ENCODE measurements at regions not wholly inside any gene's neighbourhood (a gene's known extent, or its start where the extent isn't known, plus 50 kb on each side); places are given as distances from the start of the nearest gene placed in this dataset.

DNA sequence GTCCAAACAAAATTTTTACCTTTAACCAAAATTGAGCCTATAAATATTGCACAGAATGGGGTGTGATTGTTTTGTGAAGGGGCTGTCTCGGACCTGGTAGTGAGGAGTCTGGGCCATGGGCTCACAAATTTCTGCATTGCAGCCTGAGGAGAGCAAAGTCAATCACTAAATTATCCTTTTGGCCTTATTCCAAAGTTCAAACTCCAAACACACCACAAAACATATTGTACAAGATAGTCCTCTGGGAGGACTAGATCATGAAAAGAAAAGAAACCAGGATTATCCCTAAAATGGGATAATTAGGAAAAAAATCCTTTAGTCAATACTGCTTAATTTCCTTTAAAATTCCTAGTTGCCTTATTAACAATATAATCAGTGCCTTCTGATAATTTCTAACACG, 115.5 kb downstream of the BUB3 start:
- H3K4me1 ChIP-seq = peaks cover 0 to under 1% (median 0%) of the 10 kb centered on the region in 3 donors
- 60 to 66% methylated on average over 2 of the region's 2 CpGs for WGBS, 2 donors
- no peak overlapping the region for H3K27ac ChIP-seq
- no peaks in the 10 kb centered on the region for H3K9me3 ChIP-seq
- H3K4me3 ChIP-seq = no peak overlapping the region
- intact Hi-C loops (cut with DNase I) = no loop called here
- no peak for DNase-seq
- TF ChIP-seq POLR2A (IDR thresholded peaks at IDR 0.05) (no peak), CTCF (IDR thresholded peaks at IDR 0.05) (no peak)
- no peaks in the 10 kb centered on the region for H3K36me3 ChIP-seq
- H3K27me3 ChIP-seq = peaks cover 0 to 16% (median 0%) of the 10 kb centered on the region in 4 donors

GRCh38 chr10:123270221-123270620, 116.0 kb downstream of the BUB3 start:
- Histone ChIP-seq H3K36me3 (no peaks in the 10 kb centered on the region), H3K4me1 (peaks cover 0 to 6% (median 0%) of the 10 kb centered on the region in 3 donors), H3K9me3 (no peaks in the 10 kb centered on the region), H3K27me3 (peaks cover 0 to 21% (median 0%) of the 10 kb centered on the region in 4 donors), H3K27ac (no peak overlapping the region), H3K4me3 (no peak overlapping the region)
- 25 to 64% methylated on average over 2 of the region's 2 CpGs for WGBS, 2 donors
- intact Hi-C loops (cut with DNase I) = no loop called here
- no peak for DNase-seq
- no peak for TF ChIP-seq POLR2A (IDR thresholded peaks at IDR 0.05)
- TF ChIP-seq CTCF (IDR thresholded peaks at IDR 0.05) = no peak

GRCh38 chr10:123270806-123271205, 116.6 kb downstream of the BUB3 start:
- Histone ChIP-seq H3K36me3 (no peaks in the 10 kb centered on the region), H3K9me3 (no peaks in the 10 kb centered on the region), H3K4me1 (peaks cover 0 to 8% (median 0%) of the 10 kb centered on the region in 3 donors), H3K27ac (no peak overlapping the region), H3K4me3 (no peak overlapping the region), H3K27me3 (peaks cover 0 to 27% (median 0%) of the 10 kb centered on the region in 4 donors)
- 89 to 93% methylated on average over 4 of the region's 4 CpGs for WGBS, 2 donors
- intact Hi-C loops (cut with DNase I) = no loop called here
- DNase-seq = no peak
- TF ChIP-seq CTCF (IDR thresholded peaks at IDR 0.05) = no peak
- TF ChIP-seq POLR2A (IDR thresholded peaks at IDR 0.05) = no peak

DNA sequence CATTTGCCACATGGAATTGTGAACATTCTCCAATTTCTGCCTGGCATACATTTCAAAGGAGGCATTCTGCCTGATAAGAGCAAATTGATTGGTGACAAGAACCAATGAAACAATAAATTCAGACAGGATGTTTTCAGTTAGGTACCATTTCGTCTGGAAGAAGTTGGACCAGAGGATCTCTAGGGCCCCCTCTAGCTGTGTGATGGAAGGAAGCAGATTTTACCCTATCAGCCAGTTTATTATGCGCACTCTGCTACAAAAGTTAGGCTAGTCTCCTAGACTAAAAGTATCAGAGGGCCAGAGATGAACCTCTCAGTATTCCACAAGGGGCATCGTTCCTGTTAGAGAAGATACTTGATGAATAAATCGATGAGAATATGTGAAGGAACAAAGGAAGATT, 118.0 kb downstream of the BUB3 start:
- 75% methylated on average over 4 of the region's 4 CpGs for WGBS, 2 donors
- H3K27me3 ChIP-seq = peaks cover 0 to 37% (median 0%) of the 10 kb centered on the region in 4 donors

More for the DNA sequence above, 118.0 kb downstream of the BUB3 start:
- no peak for DNase-seq
- H3K4me3 ChIP-seq = no peak overlapping the region
- peaks cover 0 to 6% (median 0%) of the 10 kb centered on the region in 3 donors for H3K9me3 ChIP-seq
- H3K27ac ChIP-seq = no peak overlapping the region
- H3K4me1 ChIP-seq = peaks cover 0 to 8% (median 0%) of the 10 kb centered on the region in 3 donors
- intact Hi-C loops (cut with DNase I) = no loop called here
- TF ChIP-seq CTCF (IDR thresholded peaks at IDR 0.05) = no peak
- TF ChIP-seq POLR2A (IDR thresholded peaks at IDR 0.05) = no peak
- no peaks in the 10 kb centered on the region for H3K36me3 ChIP-seq

All from esophagus squamous epithelium (tissue), 5 donors.